ENCODE measurements at regions not wholly inside any gene's neighbourhood (a gene's known extent, or its start where the extent isn't known, plus 50 kb on each side); places are given as distances from the start of the nearest gene placed in this dataset.
"Not testable (repeated sequence)": the region's sequence is repeated elsewhere in the genome, so short reads cannot be mapped to it uniquely, and the experiment has no call there.

DNA sequence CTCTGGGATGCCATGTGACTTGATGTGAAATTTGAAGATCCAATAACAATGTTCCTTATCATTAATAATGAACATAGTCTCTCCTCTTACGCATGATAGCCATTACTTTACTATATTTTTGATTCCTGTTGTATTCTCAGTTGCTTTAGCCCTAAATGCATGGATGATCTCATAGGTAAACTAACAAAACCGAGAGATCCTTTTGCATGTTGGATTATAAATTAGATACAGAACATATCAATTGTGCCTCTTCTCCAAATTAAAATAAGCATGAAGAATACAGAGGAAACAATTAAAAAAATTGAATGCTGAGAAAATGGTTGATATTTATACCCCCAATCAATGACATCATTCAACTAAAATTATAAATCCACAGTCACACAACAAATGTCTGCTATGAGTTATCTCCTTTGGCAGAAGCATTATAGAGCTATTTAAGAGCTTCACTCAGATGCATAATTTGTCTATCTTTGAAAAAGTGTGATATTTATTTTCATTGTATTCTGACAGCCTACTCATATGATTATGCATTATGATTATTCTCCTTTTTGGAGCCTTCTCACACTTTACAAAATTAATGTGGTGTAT is 386.4 kb upstream of the STXBP6 start:
- DNase-seq: no peak

- DNase-seq: no peak
Measured at GRCh38 chr14:25431211-25432076, 381.5 kb upstream of the STXBP6 start.

- no peak for DNase-seq
Measured at GRCh38 chr14:25430808-25431207, 380.9 kb upstream of the STXBP6 start.

DNA sequence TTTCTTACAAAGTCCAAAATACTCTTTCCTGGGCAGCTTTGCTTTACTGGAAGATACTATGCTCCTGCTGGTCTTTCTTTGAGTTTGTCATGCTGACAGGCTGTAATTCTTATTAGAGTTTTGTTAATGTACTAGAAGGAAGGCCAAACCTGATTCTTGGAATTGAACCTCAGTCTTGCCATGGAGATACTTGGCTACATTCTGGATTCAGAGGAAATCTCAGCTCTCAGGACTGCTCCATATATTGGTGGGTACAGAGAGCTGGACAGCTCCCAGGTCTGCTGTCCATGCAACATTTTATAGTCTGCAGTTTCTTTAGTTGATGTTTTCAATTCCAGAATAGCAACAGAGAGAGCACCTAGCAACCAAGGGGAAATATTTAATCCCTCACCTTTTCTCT is 363.1 kb upstream of the STXBP6 start:
- no peak for DNase-seq

DNA sequence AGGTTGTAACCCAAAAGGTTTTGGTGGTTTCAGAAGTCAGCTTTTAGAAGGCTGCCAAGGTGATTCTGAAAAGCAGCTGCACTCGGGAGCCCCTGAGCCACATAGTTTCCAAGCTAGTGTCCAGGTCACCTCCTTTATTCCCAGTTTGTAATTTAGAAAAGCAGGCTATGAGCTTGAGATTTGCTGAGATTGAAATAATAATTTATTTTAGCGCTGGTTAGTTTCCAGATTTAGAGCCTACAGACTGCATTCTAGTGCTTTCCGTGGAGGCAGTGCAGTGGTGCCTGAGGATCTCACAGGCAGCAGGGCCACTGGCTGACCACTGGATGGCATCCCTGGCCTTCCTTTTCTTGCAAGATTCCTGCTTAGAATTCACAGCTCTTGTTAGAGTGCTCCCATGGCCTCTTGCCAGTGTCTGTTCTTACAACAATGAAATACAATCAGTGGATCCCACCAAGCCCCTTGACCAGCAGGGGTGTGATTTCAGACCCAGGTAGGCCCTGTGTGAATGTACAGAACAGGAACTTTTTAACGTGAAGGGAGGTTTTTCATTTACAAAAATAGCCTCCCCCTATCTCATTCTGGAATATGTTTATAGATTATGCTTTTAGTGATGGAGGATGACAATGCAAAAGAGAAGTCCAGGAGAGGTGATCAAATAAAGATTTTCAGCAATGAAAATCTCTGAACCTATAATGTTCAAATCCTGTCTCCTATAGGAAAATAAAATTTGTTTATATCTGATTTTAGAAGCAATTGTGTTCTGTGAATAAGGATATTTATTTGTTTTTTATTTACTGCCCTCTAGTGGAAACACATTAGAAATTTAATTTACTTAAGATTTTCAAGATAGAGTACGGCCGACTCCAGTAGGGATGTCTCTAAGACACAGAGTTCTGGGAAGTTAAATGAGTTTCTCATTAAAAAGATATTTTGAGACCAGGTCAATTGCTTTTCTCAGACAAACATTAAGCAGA is 362.1 kb upstream of the STXBP6 start:
- DNase-seq: no peak

DNA sequence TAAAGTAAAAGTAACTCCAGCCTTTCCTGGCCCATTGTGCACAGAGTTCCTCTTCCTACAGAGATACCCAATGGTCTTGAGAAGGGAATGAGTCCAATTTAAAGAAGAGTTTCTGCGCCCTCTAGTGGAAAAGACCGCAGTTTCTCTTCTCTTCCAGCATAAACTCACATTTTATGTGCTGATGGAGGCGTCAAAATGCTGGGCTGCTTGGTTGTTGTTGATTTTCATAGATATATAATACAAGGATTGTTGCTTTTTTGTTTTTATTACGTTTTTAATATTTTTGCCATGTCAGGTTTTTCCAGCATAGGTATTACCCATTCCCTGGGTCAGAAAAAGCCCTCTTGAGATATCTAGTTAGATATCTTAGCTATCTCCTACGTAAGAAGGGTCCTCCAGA is 356.9 kb upstream of the STXBP6 start:
- no peak for DNase-seq

GRCh38 chr14:25400607-25401206 is 350.8 kb upstream of the STXBP6 start:
- DNase-seq: no peak

DNA sequence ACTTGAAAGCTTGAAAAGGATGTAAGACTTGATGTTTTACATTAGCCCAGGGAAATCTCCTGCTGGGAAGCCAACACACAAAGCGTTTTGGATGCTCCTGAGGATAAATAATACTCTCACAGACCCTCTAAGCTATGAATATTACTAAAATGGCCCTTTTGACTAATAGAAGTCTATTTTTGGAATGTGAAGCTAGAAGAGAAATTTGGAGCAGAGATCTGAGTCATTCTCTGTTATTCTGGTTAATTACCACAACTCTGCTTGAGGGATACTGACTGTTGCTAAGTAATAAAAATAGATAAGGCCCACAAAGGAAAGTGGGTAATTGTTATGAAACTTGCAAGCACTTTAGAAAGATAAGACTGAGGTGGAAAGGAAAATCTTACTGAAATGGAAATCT is 346.2 kb upstream of the STXBP6 start:
- DNase-seq: no peak

- no peak for DNase-seq
Measured at GRCh38 chr14:25394791-25395391, 344.9 kb upstream of the STXBP6 start.

- no peak for DNase-seq
Measured at GRCh38 chr14:25394356-25394755, 344.4 kb upstream of the STXBP6 start.

DNA sequence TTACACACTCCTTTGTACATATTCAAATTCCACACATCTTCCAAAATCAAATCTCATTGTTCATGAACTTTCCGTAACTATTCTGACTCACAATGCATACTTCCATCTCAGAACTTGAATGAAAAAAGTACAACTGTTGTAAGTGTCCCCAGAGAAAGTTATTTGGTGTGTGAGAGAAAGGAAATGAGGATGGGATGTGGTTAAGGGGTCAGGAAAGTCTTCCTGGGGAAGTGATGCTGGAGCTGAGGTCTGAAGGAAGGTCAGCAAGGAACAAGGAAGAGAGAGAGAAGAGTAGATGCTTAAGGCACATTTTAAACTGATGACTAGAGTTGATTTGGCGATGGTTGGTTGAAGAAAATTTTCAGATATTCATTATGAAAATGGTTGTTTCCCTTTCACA is 340.0 kb upstream of the STXBP6 start:
- no peak for DNase-seq

DNA sequence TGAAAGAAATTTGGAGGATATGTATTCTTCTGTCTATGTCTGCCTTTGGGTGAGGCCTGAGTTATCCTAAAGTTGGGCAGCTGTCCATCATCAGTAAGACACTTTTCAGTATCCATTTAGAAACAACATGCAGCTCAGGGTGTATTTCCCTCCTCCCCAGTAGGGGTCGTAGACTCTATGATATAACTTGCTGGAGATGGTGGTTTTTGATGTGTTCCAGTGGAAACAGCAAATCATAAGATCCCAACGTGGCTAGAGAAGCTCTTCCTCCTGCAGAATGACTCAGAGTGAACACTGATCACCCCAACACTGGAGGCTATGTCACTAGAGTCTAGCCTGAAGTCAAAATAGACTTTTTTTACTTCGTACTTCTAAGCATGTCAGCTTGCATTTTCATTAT is 331.6 kb upstream of the STXBP6 start:
- DNase-seq: no peak

GRCh38 chr14:25375639-25376038 is 325.7 kb upstream of the STXBP6 start:
- DNase-seq: no peak

DNA sequence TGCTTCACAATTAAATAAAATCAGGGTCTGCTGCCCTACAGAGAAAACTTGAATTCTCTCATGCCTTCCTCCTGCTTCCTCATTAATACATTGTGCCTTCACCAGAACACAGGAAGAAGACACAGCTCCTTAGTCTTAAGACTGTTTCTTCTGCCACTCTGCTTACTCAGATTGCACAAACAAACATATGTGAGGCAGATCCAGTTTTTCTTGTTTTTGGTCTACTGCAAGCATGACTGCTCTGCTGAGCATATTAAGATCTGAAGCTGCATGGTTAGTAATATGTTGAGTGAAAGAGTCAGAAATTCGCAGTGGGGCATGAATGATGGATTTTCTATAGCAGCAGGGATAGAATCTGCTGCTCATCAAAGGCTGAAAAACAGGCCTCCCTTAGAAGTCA is 321.1 kb upstream of the STXBP6 start:
- no peak for DNase-seq

GRCh38 chr14:25370057-25370456 is 320.1 kb upstream of the STXBP6 start:
- DNase-seq: not testable (repeated sequence)

- no peak for DNase-seq
Measured at GRCh38 chr14:25358330-25358729, 308.4 kb upstream of the STXBP6 start.

- DNase-seq: no peak
Measured at GRCh38 chr14:25351269-25351668, 301.3 kb upstream of the STXBP6 start.

DNA sequence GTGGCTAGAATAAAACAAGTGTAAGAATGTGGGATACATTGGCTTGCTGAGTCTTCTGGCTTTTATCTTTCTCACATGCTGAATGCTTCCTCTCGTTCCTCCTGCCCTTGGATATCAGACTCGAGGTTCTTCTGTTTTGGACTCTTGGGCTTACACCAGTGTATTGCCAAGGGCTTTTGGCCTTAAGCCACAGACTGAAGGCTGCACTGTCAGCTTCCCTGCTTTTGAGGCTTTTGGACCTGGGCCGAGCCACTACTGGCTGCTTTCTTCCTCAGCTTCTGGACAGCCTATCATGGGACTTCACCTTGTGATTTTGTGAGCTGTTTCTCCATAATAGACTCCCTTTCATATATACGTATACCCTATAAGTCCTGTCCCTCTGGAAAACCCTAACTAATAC is 300.9 kb upstream of the STXBP6 start:
- DNase-seq: no peak

DNA sequence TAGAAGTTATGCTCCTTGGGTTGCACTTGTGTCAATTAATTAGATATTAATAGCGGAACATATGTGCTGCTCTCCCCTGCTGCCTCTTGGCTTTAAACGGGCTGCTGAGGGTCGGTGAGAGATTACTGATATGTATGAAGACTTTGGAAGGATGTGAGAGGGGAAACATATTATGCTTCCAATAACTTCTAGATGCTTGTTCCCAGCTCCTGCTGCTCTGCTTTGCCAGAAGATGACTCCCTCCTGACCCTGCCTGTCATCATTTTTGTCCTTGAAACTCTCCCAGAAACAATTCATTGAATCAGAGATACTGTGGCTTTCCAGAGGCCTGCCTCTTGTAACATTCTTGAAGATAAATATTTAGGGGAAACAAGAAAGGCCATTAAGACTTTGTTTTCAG is 300.1 kb upstream of the STXBP6 start:
- DNase-seq: no peak

- no peak for DNase-seq
Measured at GRCh38 chr14:25349269-25349668, 299.3 kb upstream of the STXBP6 start.

GRCh38 chr14:25340882-25341281 is 290.9 kb upstream of the STXBP6 start:
- DNase-seq: no peak

DNA sequence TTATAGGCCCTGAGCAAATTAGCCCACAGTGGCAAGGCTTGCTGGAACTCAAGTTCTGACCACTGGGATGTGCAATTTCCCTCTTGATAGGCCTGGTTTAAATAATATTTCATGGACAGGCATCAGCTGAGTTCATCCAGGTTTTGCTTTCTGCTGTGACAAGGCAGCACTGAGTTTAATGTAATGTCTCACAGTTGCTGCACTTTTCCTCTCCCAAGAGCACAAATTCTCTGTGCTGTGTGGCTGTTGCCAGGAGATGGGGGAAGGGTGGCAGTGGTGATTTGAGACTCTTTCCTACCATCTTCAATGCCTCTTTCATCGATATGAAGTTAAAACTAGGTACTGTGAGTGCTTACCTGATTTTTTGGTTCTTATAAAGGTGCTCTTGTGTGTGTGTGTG is 272.8 kb upstream of the STXBP6 start:
- DNase-seq: no peak

GRCh38 chr14:25316007-25316406 is 266.1 kb upstream of the STXBP6 start:
- DNase-seq: not testable (repeated sequence)
